ENCODE measurements at regions not wholly inside any gene's neighbourhood (a gene's known extent, or its start where the extent isn't known, plus 50 kb on each side); places are given as distances from the start of the nearest gene placed in this dataset.

DNA sequence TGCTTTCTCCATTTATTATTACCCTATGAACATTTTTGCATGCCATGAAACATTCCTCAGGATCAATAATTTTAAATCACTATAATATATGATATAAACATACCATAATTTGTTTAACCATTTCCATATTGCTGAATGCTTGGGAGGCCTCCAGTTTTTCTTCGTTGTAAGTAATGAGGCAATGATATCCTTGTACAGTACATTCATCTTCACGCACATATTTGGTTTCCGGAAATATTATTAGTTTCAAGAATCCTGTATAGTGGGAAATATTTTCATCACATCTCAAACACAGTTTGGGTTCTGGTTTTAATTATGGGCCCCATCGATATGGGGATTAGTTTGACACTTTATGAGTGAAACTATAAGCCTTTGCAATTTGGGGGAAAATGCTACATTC lies 135.4 kb downstream of the HS3ST3B1 start:
- TF ChIP-seq, protein P1, sequence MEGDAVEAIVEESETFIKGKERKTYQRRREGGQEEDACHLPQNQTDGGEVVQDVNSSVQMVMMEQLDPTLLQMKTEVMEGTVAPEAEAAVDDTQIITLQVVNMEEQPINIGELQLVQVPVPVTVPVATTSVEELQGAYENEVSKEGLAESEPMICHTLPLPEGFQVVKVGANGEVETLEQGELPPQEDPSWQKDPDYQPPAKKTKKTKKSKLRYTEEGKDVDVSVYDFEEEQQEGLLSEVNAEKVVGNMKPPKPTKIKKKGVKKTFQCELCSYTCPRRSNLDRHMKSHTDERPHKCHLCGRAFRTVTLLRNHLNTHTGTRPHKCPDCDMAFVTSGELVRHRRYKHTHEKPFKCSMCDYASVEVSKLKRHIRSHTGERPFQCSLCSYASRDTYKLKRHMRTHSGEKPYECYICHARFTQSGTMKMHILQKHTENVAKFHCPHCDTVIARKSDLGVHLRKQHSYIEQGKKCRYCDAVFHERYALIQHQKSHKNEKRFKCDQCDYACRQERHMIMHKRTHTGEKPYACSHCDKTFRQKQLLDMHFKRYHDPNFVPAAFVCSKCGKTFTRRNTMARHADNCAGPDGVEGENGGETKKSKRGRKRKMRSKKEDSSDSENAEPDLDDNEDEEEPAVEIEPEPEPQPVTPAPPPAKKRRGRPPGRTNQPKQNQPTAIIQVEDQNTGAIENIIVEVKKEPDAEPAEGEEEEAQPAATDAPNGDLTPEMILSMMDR (IDR thresholded peaks at IDR 0.05), result no peak
- Mint-ChIP-seq H3K4me1 (ENCODE audit: unreplicated experiment) (no peaks in the 10 kb centered on the region), H3K9me3 (ENCODE audit: unreplicated experiment) (no peaks in the 10 kb centered on the region), H3K27me3 (ENCODE audit: unreplicated experiment) (no peaks in the 10 kb centered on the region), H3K36me3 (ENCODE audit: unreplicated experiment) (no peaks in the 10 kb centered on the region), H3K4me3 (ENCODE audit: unreplicated experiment) (no peak overlapping the region), H3K27ac (ENCODE audit: unreplicated experiment) (no peak overlapping the region)
- no peak for DNase-seq (ENCODE audit: extremely low spot score, unreplicated experiment)

DNA sequence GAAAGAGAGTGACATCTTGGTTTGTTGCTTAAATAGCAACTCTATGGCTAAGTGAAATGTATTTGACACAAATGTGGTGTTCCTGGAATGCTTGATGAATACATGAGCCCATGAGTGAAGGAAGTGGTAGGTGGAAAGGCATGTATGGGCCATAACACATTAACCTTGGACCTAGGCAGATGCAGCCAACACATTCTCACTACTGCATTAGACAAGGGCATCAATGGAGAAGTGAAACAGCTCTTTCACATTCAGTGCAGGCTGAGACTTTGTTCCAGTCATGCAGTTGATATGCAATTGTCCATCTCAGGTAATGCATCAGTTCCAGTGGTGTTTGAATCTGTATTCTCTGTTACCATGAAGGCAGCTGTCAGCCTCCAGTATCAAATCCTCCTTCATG lies 133.6 kb downstream of the HS3ST3B1 start:
- Mint-ChIP-seq H3K27ac (ENCODE audit: unreplicated experiment) (no peak overlapping the region), H3K27me3 (ENCODE audit: unreplicated experiment) (no peaks in the 10 kb centered on the region), H3K36me3 (ENCODE audit: unreplicated experiment) (no peaks in the 10 kb centered on the region), H3K4me1 (ENCODE audit: unreplicated experiment) (no peaks in the 10 kb centered on the region), H3K9me3 (ENCODE audit: unreplicated experiment) (no peaks in the 10 kb centered on the region), H3K4me3 (ENCODE audit: unreplicated experiment) (no peak overlapping the region)
- TF ChIP-seq, protein P1 (IDR thresholded peaks at IDR 0.05), result no peak
- DNase-seq (ENCODE audit: extremely low spot score, unreplicated experiment), result no peak

DNA sequence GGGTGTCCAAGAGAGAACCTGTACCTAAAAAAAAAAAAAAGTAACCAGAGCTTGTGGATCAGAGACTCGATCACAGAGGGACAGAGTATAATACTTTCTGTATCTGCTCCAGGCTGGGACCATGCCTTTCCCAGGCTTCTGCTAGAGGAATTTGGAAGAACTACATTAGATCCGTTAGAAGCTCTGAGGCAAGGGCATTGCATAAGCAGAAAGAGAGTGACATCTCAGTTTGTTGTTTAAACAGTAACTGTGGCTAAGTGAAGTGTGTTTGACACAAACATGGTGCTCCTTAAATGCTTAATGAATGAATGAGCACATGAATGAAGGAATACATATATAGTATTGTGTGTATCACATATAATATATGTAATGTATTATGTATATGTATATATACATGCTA lies 131.2 kb downstream of the HS3ST3B1 start:
- Mint-ChIP-seq H3K27ac (ENCODE audit: unreplicated experiment) (no peak overlapping the region), H3K4me1 (ENCODE audit: unreplicated experiment) (peaks cover 8% of the 10 kb centered on the region), H3K36me3 (ENCODE audit: unreplicated experiment) (no peaks in the 10 kb centered on the region), H3K4me3 (ENCODE audit: unreplicated experiment) (no peak overlapping the region), H3K27me3 (ENCODE audit: unreplicated experiment) (no peaks in the 10 kb centered on the region), H3K9me3 (ENCODE audit: unreplicated experiment) (no peaks in the 10 kb centered on the region)
- DNase-seq (ENCODE audit: extremely low spot score, unreplicated experiment), result no peak
- TF ChIP-seq, protein P1 (IDR thresholded peaks at IDR 0.05), result no peak

DNA sequence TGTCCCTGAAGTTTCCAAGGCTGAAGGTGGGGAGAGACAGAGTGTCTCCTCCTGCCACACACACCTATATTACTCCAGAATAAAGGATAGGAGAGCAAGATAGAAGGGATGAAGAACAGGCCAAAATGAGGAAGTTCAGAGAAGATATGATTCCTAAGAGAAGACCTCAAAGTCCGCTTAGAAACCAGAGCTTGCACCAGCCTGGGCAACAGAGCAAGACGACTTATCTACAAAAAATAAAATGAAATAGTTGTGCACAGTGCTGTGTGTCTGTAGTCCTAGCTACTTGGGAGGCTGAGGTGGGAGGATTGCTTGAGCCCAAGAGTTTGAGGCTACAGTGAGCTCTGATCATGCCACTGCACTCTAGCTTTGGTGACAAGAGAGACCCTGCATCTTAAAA lies 128.2 kb downstream of the HS3ST3B1 start:
- H3K27ac Mint-ChIP-seq (ENCODE audit: unreplicated experiment), result no peak overlapping the region
- peaks cover 8% of the 10 kb centered on the region for H3K4me1 Mint-ChIP-seq (ENCODE audit: unreplicated experiment)
- H3K36me3 Mint-ChIP-seq (ENCODE audit: unreplicated experiment), result no peaks in the 10 kb centered on the region
- TF ChIP-seq, protein P1 (IDR thresholded peaks at IDR 0.05), result no peak
- H3K9me3 Mint-ChIP-seq (ENCODE audit: unreplicated experiment), result no peaks in the 10 kb centered on the region
- no peak for DNase-seq (ENCODE audit: extremely low spot score, unreplicated experiment)
- H3K27me3 Mint-ChIP-seq (ENCODE audit: unreplicated experiment), result no peaks in the 10 kb centered on the region
- H3K4me3 Mint-ChIP-seq (ENCODE audit: unreplicated experiment), result no peak overlapping the region

DNA sequence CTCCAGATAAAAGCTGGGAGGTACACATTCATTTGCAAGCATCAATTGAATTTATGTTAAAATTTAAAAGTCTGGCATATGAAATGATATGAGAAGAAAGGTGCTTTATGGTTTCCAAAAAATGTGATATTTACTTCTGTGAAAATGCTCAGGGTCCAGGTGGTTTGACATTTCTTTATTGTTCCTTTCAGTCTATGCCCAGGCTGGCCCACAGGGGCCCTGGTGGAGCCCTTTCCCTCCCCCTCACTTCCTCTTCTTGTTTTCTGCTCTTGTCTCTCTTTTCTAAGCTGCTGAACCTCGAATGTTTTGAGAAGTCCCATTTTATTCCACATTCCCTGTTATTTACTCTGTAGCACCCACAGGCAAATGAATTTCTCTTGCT lies 127.8 kb downstream of the HS3ST3B1 start:
- Mint-ChIP-seq H3K4me1 (ENCODE audit: unreplicated experiment) (peaks cover 8% of the 10 kb centered on the region), H3K36me3 (ENCODE audit: unreplicated experiment) (no peaks in the 10 kb centered on the region), H3K4me3 (ENCODE audit: unreplicated experiment) (no peak overlapping the region), H3K27ac (ENCODE audit: unreplicated experiment) (no peak overlapping the region), H3K9me3 (ENCODE audit: unreplicated experiment) (no peaks in the 10 kb centered on the region), H3K27me3 (ENCODE audit: unreplicated experiment) (no peaks in the 10 kb centered on the region)
- DNase-seq (ENCODE audit: extremely low spot score, unreplicated experiment), result no peak
- TF ChIP-seq, protein P1 (IDR thresholded peaks at IDR 0.05), result no peak

All from osteocyte (in vitro differentiated cells).